Heart right ventricle (tissue), 16 donors: ENCODE measurements at regions not wholly inside any gene's neighbourhood (a gene's known extent, or its start where the extent isn't known, plus 50 kb on each side); places are given as distances from the start of the nearest gene placed in this dataset.

Experiments used
- ATAC-seq, 8 donors: fragments of 200-7000 bp; cut with Tn5 transposase; one replicate each; pipeline ENCODE4 v1.9.1; 2020; ENCODE audit warnings: mild to moderate bottlenecking in 8 of 8, moderate library complexity in 8 of 8, moderate number of reproducible peaks in 1 of 8
- DNase-seq, 2 donors: peaks; one replicate each; pipeline ENCODE4 v3.0.0-alpha.2; 2020
- H3K27ac ChIP-seq, 10 donors: fragments of 200-600 bp; sonication (generic) in 2 of 10; one replicate each; pipeline versions ENCODE4 v1.5.0 to v1.8.0; 2020 to 2022; ENCODE audit warnings: mild to moderate bottlenecking in 3 of 10
- H3K27me3 ChIP-seq, 7 donors: fragments of 200-600 bp; one replicate each; pipeline ENCODE4 v1.8.0; 2021 to 2022; ENCODE audit warnings: mild to moderate bottlenecking in 2 of 7
- H3K36me3 ChIP-seq, 9 donors: fragments of 200-600 bp; sonication (generic) in 1 of 9; one replicate each; pipeline versions ENCODE4 v1.5.0 to v1.8.0; 2020 to 2022; ENCODE audit warnings: mild to moderate bottlenecking in 2 of 9
- H3K4me1 ChIP-seq, 9 donors: fragments of 200-600 bp; sonication (generic) in 1 of 9; one replicate each; pipeline versions ENCODE4 v1.5.0 to v1.8.0; 2020 to 2022; ENCODE audit warnings: mild to moderate bottlenecking in 4 of 9
- H3K4me3 ChIP-seq, 10 donors: fragments of 200-600 bp; sonication (generic) in 2 of 10; one replicate each; pipeline versions ENCODE4 v1.5.0 to v1.8.0; 2020 to 2022; ENCODE audit warnings: mild to moderate bottlenecking in 7 of 10, moderate library complexity in 2 of 10
- H3K9me3 ChIP-seq, 11 donors: fragments of 200-600 bp in 10 of 11; sonication (generic) in 2 of 11; one replicate each; pipeline versions ENCODE4 v1.5.0 to v1.8.0; 2013 to 2022; ENCODE audit warnings: mild to moderate bottlenecking in 2 of 11, control low read depth in 1 of 11, moderate library complexity in 1 of 11
- WGBS, 2 donors: extraction: QIAGEN DNeasy Blood & Tissue Kit; methylation state at CpG; one replicate each; pipeline ENCODE4 v1.1.7; 2013; ENCODE audit warnings: inconsistent platforms in 1 of 2; 5-methylcytosine and 5-hydroxymethylcytosine counted together
- intact Hi-C, 10 donors: fragments of 100-400 bp; cut with DNase I; formaldehyde crosslinking; loops; one replicate each; pipeline versions ENCODE4 v1.11.1 to v1.14.2; 2022
- TF ChIP-seq, protein P1 (sequence below), 9 donors: fragments of 200-600 bp; sonication (generic) in 2 of 9; IDR thresholded peaks; one replicate each; pipeline versions ENCODE4 v1.5.0 to v1.8.0; 2021 to 2022; ENCODE audit warnings: antibody characterized with exemption in 9 of 9, mild to moderate bottlenecking in 5 of 9, moderate library complexity in 1 of 9
- donor health status: Arrhythmogenic right ventricular cardiomyopathy.
- donor health status: ischemic (EF 13 %, LVEDD 7.1; RV severe dilation, severe dysfunction).
- donor health status: healthy with polysubstance abuse.
- donor health status: DM: no; HTN: yes; CAD: no.
- donor health status: DM: no; HTN: no; CAD: no.
- donor health status: ischemic (EF 25% LVEDD 6.9; RV normal size, moderate dysfunction).
- donor health status: ischemic (EF 25% LVEDD 5.7; RV mildly dilated, moderate dysfunction).
- donor health status: healthy.
- donor health status: DM: yes; HTN: yes; CAD: no.
- donor health status: Ischemic cardiomyopathy.
- donor health status: ischemic (EF 35%, LVEDD 5.7; RV mildly dilated, moderate dysfunction).
- donor health status: nonischemic (EF 11% LVEDD 7.7; RV severe dilation, severe dysfunction).
- donor health status: DM: yes; HTN: yes; CAD: no.
- donor health status: PGD.
- donor health status: ischemic (EF 29% LVEDD 5.4; RV normal size, mild dysfunction).
- donor health status: nonischemic (EF 23%, LVEDD 6.1; RV moderate dilation, normal function).

DNA sequence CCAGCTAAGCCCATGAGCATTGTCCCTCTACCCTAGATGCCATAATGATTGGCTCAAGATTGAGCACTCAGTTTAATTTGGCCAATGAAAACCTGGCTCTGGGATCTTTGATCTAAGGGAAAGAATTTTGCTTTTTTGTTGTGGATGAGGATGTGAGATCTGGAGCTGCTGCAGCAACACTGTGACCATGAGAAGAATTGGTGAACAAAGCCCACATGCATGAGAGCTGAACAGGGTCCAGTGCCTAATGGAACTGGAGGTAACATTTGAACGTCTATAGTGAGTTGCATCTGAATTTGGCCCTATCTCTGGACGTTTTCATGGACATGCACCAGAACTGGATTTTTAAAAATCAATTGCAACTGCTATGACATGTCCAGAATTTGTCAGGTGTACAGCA, 338.6 kb downstream of the AACS start:
- DNase-seq (no peak), ATAC-seq (no peak)
- intact Hi-C loops, result loop anchor here (2.0 to 10.0 kb wide), 8 partner anchors 72 to 309 kb away; partner anchors contain the start of gene TMEM132B (in 2 of the 10)
- Histone ChIP-seq H3K9me3 (peaks cover 0 to 29% (median 10%) of the 10 kb centered on the region in 11 donors), H3K4me3 (no peak overlapping the region), H3K27ac (no peak overlapping the region), H3K4me1 (no peaks in the 10 kb centered on the region), H3K36me3 (no peaks in the 10 kb centered on the region), H3K27me3 (peaks cover 0 to 30% (median 23%) of the 10 kb centered on the region in 7 donors)
- 76 to 79% methylated on average over 2 of the region's 2 CpGs for WGBS, 2 donors
- TF ChIP-seq, protein P1, sequence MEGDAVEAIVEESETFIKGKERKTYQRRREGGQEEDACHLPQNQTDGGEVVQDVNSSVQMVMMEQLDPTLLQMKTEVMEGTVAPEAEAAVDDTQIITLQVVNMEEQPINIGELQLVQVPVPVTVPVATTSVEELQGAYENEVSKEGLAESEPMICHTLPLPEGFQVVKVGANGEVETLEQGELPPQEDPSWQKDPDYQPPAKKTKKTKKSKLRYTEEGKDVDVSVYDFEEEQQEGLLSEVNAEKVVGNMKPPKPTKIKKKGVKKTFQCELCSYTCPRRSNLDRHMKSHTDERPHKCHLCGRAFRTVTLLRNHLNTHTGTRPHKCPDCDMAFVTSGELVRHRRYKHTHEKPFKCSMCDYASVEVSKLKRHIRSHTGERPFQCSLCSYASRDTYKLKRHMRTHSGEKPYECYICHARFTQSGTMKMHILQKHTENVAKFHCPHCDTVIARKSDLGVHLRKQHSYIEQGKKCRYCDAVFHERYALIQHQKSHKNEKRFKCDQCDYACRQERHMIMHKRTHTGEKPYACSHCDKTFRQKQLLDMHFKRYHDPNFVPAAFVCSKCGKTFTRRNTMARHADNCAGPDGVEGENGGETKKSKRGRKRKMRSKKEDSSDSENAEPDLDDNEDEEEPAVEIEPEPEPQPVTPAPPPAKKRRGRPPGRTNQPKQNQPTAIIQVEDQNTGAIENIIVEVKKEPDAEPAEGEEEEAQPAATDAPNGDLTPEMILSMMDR (IDR thresholded peaks at IDR 0.05), result no peak

DNA sequence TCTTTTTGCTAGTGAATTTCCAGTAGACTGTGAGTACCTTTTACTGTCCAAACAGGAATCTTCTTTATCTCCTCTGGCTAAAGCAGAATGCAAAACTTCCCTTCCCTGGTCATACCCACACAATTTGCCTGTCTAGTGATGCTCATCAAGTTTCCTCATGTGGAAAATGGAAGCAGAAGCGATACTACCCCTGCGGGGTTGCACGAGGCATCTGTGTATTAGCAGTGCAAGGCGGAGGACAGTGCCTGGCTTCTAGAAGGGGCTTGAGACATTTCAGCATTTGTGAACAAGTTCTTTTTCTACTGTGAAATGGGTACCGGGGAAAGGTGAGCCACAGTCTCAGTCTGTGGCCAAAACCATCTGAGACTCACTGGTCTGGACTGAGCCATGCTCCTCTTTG, 340.9 kb downstream of the AACS start:
- Histone ChIP-seq H3K4me3 (no peak overlapping the region), H3K27me3 (peaks cover 0 to 30% (median 23%) of the 10 kb centered on the region in 7 donors), H3K36me3 (no peaks in the 10 kb centered on the region), H3K4me1 (no peaks in the 10 kb centered on the region), H3K9me3 (peaks cover 0 to 20% (median 10%) of the 10 kb centered on the region in 11 donors), H3K27ac (no peak overlapping the region)
- intact Hi-C loops, result loop anchor here in 4 of 10 donors (10.0 kb wide), 2 partner anchors 221 to 311 kb away; partner anchors contain the start of gene TMEM132B (in 1 of the 4)
- TF ChIP-seq, protein P1 (IDR thresholded peaks at IDR 0.05), result no peak
- no peak for ATAC-seq
- DNase-seq, result no peak
- WGBS, 2 donors, result 80% methylated on average over 5 of the region's 5 CpGs

DNA sequence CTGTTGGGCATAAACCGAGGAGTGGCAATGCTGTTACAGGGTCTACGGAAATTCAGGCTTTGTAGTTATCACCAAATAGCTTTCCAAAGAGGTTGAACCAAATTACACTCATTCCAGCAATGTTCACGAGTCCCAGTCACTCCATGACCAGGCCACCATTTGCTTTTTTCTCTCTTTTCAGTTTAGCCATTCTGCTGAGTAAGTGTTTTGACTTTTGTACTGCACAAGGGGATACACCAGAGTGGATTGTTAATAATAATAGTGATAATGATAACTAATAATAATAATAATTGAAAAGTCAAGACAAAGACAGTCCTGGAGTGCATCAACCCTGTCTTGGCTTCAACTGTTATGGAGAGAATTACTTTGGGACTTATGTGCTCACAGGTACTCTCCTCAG, 343.5 kb downstream of the AACS start:
- Histone ChIP-seq H3K27me3 (peaks cover 0 to 30% (median 23%) of the 10 kb centered on the region in 7 donors), H3K9me3 (peaks cover 0 to 8% (median 0%) of the 10 kb centered on the region in 11 donors), H3K4me1 (no peaks in the 10 kb centered on the region), H3K4me3 (no peak overlapping the region), H3K36me3 (no peaks in the 10 kb centered on the region), H3K27ac (no peak overlapping the region)
- ATAC-seq, result no peak
- WGBS, 2 donors, result 83 to 87% methylated on average over 3 of the region's 3 CpGs
- DNase-seq, result no peak
- intact Hi-C loops, result loop anchor here in 4 of 10 donors (10.0 kb wide), 2 partner anchors 224 to 314 kb away; partner anchors contain the start of gene TMEM132B (in 1 of the 4)
- TF ChIP-seq, protein P1 (IDR thresholded peaks at IDR 0.05), result no peak

- intact Hi-C loops, result no loop called here
- Histone ChIP-seq H3K9me3 (peaks cover 0 to 9% (median 0%) of the 10 kb centered on the region in 11 donors), H3K4me1 (no peaks in the 10 kb centered on the region), H3K4me3 (no peak overlapping the region), H3K27ac (no peak overlapping the region), H3K27me3 (peaks cover 0 to 7% (median 1%) of the 10 kb centered on the region in 7 donors), H3K36me3 (no peaks in the 10 kb centered on the region)
- TF ChIP-seq, protein P1 (IDR thresholded peaks at IDR 0.05), result no peak
- WGBS, 2 donors, result 78 to 83% methylated on average over 11 of the region's 11 CpGs
- DNase-seq (no peak), ATAC-seq (no peak)
Observed at GRCh38 chr12:125412506-125412905, 347.3 kb downstream of the AACS start.
